Right lung (tissue), 2 donors: ENCODE measurements at regions not wholly inside any gene's neighbourhood (a gene's known extent, or its start where the extent isn't known, plus 50 kb on each side); places are given as distances from the start of the nearest gene placed in this dataset.
"Not testable (repeated sequence)": the region's sequence is repeated elsewhere in the genome, so short reads cannot be mapped to it uniquely, and the experiment has no call there.

ENCODE experiments used
- DNase-seq, 2 donors: peaks; one replicate each; pipeline ENCODE4 v3.0.0-alpha.2; 2013

DNA sequence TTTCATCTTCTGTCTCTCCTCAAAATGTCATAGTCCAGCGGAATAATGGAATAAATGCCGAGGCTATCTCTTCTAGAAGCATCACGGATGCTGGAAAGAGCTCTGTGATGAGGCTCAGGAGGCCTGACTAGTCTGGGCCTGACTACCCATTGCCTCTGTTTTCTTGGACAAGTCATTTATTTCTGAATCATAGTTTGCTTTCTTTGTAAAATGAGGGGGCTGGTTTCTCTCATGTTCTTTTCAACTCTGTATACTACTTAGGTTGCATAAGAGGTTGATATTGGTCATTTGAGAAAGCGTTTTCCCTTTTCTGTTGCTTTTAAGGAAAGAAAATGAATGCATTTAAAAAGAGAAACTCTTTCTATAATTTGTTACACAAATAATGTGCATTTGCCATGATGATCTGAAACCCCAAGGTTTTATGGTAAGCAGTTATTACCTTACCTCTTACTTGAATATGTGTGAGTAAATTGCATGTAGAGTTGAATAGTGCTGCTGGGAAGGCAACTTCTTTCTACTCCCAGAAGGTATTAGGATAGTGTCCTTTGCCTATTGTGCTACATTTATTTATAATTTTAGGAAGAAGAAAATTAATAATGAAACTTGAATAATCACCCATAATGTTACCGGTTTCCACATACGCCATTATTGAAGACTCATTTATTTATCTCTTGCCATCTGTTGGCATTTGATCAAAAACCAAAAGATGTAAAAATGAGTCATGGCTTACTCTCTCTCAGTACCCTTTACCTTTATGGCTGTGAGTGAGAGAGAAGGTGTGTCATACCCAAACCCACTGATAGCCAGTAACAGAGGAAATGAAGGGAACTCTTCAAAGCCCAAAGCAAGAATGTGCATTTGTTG is 179.1 kb downstream of the FASLG start:
- no peak for DNase-seq

DNA sequence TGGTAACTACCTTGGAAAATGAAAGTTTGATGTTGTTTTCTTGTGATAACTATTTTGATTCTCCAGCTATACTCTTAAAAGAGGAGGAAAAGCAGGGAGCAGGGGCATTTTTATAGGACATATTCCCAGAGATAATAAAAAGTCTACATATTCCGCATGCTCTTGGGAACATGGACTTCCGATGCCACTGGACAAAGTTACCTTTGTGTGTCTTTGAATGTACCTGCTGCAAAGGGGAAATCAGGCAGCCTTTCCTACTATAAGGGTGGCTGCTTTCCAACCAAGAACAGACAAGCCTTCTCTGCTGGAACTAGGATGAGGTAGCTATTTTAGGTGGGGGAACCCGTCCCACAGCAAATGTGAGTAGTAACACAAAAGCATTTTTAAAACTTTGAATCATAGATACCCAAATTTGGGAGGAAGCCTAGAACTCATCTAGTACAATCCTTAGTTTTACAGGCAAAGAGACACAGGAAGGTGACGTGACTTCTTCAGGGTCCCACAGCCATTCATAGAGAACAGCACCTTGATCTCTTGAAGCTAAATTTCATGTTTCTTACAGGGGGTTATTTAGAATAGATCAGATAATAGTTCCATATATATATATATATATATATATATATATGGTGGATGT is 179.9 kb downstream of the FASLG start:
- DNase-seq: no peak

DNA sequence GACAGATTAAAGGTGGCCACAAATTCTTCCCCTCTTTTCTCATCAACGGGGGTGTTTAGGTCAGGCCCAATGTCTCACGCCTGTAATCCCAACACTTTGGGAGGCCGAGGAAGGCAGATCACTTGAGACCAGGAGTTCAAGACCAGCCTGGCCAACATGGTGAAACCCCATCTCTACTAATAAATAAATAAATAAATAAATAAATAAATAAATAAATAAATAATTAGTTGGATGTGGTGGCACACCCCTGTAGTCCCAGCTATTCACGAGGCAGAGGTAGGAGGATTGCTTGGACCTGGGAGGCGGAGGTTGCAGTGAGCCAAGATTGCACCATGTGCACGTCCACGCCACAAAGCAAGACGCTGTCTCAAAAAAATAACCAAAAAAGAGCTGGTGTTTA is 180.7 kb downstream of the FASLG start:
- DNase-seq: not testable (repeated sequence)

DNA sequence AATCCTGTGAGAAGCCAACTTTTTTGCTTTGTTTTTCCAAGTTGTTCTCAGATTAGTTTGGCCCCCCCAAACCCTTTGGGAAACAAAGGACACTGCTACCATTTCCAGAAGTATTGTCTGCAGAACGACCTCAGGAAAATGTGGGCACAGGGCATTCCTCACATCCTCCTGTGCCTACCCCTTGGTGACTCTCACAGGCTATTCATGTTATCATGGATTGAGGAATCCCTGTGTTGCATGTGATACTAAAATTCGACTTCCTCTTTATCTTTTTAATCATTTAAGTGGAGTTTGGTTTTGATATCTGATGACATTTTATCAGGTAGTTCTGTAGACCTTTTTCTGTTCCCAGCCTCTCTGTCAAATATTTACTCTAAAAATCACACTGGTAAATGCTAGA is 184.5 kb downstream of the FASLG start:
- DNase-seq: no peak

DNA sequence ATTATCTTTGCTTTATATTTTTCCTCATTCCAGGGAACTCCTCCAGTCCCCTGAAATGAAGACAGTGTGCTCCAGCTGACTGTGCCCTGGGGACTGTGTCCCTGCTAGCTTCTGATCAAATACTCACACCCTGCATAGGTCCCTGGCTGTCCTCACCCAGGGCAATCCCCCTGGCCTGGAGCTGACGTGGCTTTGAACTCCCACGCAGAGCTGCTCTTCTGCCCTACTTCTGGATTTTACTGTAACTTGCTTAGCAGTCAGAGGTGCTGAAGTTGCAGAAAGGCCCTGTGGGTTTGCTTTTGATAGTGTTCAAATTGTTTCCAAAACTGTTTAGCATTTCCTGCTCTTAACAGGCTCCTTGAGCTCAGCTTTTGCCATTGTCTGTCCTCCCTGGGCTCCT is 186.5 kb downstream of the FASLG start:
- DNase-seq: no peak

DNA sequence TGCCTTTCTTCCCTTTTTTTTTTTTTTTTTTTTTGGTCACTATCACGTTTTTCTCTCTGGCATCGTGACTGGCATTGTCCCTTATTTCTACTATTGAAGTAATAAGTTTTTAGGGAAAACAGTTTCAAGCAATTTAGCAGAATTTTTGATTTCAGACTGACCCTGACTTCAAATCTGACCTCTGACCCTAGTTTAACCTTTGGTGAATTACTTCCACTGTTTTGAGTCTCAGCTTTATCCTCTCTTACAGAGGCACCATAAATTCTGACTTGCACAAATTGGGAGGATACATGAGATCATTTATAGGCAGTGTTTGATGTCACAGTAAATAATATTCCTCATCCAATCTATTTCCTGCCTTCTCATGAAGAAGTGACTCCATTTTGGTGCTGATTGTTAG is 187.0 kb downstream of the FASLG start:
- no peak for DNase-seq

DNA sequence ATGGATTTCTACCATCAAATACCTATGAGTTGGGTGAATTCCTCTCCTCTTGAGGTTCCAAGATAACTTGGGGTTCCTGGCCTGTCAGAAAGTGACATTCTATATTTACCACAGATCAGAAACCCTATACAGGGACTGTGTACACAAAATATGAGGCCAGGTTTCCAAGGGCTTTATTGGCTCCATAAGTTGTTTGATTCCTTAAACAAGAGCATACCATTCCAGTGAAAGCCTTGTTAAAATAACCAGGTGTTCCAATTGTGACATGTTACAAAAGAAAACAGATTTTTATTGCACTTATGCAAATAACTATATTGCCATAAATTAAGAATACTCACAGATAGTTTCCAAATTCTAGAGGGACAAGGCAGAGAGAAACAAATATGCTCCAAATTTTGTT is 188.9 kb downstream of the FASLG start:
- DNase-seq: not testable (repeated sequence)

DNA sequence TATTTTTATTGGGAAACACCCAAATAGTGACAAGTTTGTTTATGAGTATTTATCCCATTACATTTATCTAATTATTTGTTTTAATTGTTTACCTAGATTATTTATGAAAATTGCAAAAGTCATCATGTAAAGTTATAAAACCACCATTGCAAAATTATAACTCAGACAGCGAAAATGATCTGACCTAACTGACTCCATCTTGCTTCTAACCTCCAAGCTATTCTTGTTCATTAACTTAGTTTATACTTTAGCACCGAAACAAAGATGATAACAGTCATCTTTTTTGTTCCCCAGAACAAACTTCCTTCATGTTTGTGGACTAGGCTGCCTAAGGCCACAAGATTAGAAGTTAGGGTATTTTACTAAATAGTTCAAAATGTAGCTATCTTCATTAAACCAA is 190.8 kb downstream of the FASLG start:
- DNase-seq: no peak

DNA sequence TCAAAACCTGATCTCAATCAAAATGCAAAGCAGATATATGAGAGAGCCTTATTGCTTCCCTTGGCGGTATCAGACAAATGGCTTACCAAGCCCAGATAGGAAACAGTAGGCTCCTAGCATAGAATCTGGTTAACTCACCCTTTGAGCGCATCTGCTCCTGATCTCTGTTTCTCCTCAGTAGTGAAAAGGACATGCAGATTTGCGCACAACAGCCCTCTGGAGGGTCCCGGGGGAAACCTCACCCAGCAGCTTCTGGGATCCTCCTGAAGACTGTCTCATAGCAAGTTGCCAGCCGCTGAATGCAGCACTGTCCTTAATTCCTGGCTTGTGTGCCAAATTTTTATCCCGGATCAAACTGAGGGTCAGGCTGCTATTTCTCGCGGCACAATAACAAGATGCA is 192.2 kb downstream of the FASLG start:
- DNase-seq: no peak

DNA sequence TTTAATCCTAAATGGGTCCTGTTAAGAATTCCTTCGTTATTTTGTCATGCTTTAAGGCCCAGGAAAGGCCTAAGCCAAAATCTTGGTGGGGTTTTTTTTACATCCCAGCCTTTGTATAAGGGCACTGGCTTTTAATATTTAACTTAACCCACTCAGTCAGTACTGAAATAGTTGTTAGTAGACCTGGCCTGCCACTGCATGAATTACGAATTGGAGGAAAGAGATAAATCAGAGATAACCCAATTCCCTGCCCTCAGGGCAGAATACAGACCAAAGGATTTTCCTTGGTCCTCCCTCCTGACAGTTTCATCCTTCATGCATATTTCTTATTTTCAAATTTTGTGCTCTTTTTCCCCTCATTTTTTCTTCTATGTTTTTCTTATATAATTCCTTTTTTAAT is 193.0 kb downstream of the FASLG start:
- DNase-seq: no peak

DNA sequence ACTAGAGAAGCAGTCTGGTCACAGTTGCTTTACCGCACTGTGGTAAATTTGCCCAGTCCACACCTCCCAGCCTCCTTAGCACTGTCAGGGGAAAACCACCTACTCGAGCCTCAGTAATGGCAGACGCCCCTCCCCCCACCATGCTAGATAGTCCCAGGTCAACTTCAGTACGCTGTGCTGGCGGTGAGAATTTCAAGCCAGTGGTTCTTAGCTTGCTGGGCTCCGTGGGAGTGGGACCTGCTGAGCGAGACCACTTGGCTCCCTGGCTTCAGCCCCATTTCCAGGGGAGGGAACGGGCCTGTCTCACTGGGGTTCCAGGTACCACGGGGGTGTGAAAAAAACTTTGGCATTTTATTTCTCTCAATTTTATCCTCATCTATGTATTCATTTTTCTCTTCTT is 194.8 kb downstream of the TNFSF18 start:
- not testable (repeated sequence) for DNase-seq

DNA sequence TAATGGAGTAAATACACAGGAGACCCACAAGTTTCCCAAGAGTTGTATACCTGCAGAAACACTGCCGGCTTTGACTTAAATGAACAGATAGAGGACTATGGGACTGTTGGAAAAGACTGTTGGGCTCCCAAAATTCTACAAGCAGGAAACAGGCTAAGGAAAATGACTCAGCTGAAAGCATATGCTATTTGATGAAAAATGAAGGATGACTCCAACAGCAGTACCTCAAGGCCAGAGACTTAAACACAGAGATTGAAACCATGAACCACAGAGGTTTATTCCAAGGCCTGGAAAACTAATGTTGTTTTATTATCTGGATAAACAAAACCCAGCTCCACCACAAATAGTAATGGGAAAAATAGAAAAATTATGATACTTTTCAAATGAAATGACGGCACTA is 187.7 kb downstream of the TNFSF18 start:
- no peak for DNase-seq

DNA sequence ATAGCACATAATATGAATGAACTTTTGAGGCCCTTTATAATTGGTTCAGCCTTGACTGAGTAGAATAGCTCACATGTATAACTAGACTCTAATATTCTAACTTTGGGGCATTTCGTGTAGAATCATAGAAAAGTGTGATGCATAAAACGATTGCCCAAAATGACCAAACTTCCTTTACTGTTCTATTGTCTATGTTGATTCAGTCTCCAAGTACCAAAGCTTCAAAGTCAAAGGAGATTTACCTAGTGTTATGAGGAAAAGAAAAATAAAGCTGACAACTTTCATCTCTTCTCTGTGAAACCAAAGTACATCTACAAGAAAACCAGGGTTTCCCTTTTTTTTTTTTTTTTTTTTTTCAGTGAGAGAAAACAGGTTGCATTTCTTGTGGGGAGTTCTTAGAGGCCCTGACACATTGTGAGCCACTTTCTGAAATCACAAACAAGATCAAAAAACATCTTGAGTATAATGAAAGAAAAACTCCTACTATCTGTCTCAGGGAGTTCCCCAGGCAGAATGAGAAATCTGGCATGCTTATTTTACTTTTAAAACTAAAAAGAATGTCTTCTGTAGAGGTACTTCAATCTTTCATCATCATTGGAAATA is 183.4 kb downstream of the TNFSF18 start:
- no peak for DNase-seq

DNA sequence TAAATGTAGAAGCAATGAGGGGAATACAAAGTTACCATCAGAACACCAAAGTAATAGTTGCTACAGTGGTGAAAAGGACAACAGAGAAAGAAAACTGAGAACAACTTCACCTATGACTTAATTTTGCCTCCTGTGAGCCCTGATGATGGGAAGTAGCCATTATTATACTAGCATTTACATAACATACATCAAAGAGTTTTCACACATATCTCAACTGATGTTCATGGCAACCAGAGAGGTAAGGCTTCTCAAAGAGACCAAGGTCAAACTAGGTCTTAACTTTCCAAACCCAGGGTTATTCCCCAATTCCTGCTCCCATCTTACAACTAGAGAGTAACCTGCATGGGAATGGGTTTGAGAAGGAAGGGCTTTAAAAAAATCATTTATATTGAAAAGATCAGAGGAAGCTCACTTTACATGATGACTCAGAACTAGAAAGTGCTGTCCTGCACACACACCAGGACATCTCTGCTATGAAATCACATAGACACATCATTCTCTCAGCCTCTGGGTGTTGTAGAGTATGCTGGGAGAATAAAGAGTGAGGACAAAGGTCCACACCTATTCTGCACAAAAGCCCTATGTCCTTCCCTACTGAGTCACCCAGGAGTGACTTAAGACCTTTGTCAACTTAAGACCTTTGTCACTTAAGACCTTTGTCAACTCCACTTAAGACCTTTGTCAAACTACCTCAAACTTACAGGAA is 179.7 kb downstream of the TNFSF18 start:
- DNase-seq: no peak

DNA sequence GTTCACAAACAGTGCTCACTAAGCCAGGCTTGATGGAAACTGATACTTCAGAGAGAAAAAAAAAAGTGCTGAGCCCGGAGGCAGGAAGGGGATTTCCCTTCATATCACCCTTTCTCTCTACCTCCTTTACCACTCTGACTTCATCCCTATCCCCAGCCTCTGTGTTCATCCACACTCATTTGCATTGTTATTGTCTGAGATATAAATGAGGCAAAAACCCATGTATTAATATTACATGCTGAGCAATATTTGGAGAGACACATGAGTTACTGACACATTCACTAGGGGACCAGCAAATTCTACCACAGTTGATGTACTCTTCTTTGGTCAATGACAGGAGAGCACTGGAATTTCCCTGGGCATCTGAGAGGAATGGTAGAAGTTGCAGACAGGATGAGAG is 175.8 kb downstream of the TNFSF18 start:
- DNase-seq: no peak

DNA sequence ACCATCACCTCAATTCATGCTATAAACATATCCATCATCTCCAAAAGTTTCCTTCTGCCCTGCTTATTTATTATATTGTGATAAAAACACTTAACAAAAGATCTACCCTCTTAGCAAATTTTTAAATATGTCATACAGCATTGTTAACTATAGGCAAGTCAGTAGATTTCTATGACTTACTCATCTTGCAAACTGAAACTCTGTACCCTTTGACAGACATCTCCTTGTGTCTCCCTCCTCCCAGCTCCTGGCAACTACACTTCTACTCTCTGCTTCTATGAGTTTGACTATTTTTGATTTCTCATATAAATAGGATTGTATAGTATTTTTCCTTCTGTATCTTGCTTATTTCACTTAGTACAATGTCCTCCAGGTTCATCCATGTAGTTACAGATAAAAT is 174.8 kb downstream of the TNFSF18 start:
- DNase-seq: no peak

DNA sequence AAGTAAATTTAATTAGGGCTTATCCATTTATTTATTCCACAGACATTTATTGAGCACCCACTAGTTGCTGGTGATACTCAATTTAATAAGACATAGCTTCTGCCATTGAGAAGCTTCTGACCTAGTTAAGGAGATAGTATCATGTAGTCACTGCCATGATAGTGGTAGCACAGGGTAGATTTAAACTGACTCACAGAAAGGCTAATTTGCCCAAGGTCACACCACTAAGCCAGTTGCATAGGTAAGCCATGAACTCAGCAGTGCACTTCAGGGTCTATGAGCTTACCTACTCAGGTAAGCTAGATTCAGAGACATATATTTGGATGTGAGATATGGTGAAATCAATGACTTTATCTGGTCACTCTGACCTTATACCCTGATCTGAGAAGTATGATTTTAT is 168.4 kb downstream of the TNFSF18 start:
- DNase-seq: no peak

DNA sequence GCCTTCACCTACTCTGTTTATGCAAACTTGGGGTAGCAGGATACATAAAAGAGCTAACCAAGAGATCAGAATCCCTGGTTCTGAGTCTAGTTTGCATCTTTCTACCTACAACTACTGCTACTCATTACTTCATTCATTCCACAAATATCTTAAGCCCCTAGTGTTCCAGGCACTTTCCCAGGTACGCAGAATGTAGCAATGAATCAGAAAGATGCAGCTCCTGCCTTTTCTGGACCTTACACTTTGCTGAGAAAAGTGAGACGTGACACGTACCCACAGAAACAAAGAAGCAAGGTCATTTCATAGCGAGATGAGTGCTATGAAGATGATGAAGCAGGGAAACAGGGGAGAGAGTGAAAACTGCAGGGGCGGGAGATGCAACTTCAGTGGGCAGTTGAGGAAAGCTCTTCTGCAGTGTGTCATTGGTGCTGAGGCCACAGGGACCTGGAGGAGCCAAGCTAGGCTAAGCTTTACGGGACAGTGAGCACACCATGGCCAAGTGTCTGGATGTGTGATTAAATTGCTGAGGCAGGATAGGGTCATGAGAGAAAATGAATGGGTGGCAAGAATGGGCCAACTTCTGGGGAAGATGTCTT is 167.9 kb downstream of the TNFSF18 start:
- DNase-seq: no peak

DNA sequence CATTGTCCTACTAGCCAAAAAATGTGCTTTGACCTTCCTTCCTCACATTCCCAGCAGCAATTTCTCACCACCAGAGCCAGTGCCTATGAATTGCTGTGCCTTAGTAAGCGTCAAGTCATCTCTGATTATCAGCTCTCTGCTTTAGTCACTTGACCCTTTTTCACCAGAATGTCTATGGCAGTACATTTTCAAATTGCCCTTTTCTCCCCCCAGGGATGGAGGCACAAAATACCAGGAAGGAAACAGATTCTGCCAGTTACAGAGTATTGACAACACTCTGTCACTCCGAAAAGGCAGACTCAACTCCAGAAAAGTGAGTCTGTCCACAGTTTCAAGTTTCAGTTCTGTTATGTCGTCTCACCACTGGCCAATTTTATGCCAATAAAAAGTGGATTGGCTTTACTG is 167.4 kb downstream of the TNFSF18 start:
- no peak for DNase-seq

DNA sequence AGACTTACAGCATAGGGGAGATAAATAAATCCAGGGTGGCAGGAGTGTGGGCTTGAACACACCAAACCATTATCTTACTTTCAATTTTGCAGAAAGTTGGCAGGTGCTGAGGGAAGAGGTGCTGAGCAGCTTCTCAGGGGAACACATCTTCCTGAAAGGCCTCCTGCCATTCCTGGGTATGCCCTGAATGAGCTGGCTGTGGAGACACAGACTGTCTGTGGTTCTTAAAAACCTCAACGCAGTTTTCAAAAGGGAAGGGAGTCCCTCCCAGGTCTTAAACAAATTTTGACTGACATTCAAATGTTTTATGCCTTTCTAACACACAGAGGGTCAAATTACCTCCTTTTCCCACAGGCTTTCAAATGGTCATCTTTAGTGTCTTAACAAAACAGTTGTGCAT is 166.9 kb downstream of the TNFSF18 start:
- DNase-seq: no peak

DNA sequence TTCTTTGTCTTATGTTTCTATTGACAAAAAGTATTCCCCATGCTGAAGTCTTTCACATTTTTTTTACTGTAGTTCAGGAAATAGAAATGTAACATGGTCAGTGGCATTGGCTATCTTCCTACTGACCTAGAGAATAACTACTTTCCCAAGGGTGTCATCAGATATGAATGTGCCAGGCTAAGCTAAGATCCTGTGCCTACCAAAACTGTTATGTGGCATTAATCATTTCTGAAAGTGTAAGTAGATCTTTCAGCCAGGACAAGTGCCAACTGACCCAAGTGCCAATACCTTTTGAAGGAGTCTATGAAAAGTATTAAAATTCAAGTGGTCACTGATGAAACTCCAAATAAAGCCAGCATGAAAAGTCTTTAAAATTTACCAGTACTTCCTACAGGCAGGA is 165.3 kb downstream of the TNFSF18 start:
- DNase-seq: no peak

DNA sequence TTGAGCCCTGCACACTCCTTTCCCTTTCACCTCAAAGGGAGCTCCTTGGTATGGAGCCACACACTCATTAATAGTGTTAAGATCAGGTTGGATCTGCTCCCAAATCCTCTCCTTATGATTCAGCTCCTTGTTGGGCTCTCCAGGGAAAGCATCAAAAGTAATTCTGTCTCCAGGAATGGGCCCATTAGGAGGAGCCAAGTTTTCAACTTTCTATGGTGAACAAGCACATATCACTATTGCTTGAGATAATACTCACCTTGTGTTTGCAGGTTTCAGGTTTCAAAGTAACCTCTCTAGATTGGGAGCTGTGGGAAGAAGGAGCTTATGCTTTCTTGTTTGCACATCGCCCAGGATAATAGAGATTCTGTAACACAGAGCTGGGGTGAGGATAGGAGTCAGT is 164.8 kb downstream of the TNFSF18 start:
- DNase-seq: no peak
